Spleen (tissue), 11 donors: ENCODE measurements at regions not wholly inside any gene's neighbourhood (a gene's known extent, or its start where the extent isn't known, plus 50 kb on each side); places are given as distances from the start of the nearest gene placed in this dataset.

Experiments
- DNase-seq: peaks from one replicate; pipeline ENCODE4 v3.0.0-alpha.2; 2020
- H3K27ac ChIP-seq, 8 donors: fragments of 200-600 bp; sonication (generic) in 7 of 8; 1 replicate in 4 of 8; 2 replicates in 4 of 8; pipeline versions ENCODE4 v1.5.0 to v1.8.0; 2016 to 2021; ENCODE audit warnings: inconsistent platforms in 4 of 8, mild to moderate bottlenecking in 4 of 8, moderate library complexity in 1 of 8
- H3K27me3 ChIP-seq, 7 donors: fragments of 200-600 bp; sonication (generic) in 6 of 7; replicated peaks in 1 of 7; 1 replicate in 4 of 7; 2 replicates in 3 of 7; pipeline versions ENCODE4 v1.5.0 to v1.8.0; 2016 to 2021; ENCODE audit warnings: inconsistent platforms in 3 of 7, mild to moderate bottlenecking in 1 of 7
- H3K36me3 ChIP-seq, 6 donors: fragments of 200-600 bp; sonication (generic) in 5 of 6; 1 replicate in 4 of 6; 2 replicates in 2 of 6; pipeline versions ENCODE4 v1.5.0 to v1.8.0; 2016 to 2021; ENCODE audit warnings: inconsistent platforms in 2 of 6
- H3K4me1 ChIP-seq, 6 donors: fragments of 200-600 bp; sonication (generic) in 5 of 6; 1 replicate in 3 of 6; 2 replicates in 3 of 6; pipeline versions ENCODE4 v1.5.0 to v1.8.0; 2016 to 2021; ENCODE audit warnings: inconsistent platforms in 3 of 6
- H3K4me3 ChIP-seq, 8 donors: fragments of 200-600 bp; sonication (generic) in 7 of 8; 1 replicate in 4 of 8; 2 replicates in 4 of 8; pipeline versions ENCODE4 v1.5.0 to v1.8.0; 2016 to 2021; ENCODE audit warnings: inconsistent platforms in 4 of 8, mild to moderate bottlenecking in 4 of 8, moderate library complexity in 2 of 8
- H3K9me3 ChIP-seq, 8 donors: fragments of 200-600 bp; sonication (generic) in 7 of 8; 1 replicate in 4 of 8; 2 replicates in 4 of 8; pipeline versions ENCODE4 v1.5.0 to v1.8.0; 2016 to 2021; ENCODE audit warnings: inconsistent platforms in 4 of 8
- POLR2A ChIP-seq, 3 donors: fragments of 450-650 bp; IDR thresholded peaks; one replicate each; pipeline ENCODE4 v1.5.1; 2017; ENCODE audit warnings: antibody characterized with exemption in 3 of 3, mild to moderate bottlenecking in 1 of 3
- POLR2AphosphoS5 ChIP-seq, 3 donors: sonication (generic); formaldehyde crosslinking; IDR thresholded peaks; one replicate each; pipeline ENCODE4 v1.5.1; 2017; ENCODE audit warnings: antibody characterized with exemption in 3 of 3
- WGBS, 5 donors: extraction: QIAGEN DNeasy Blood & Tissue Kit in 3 of 5; methylation state at CpG; one replicate each; pipeline versions ENCODE4 v1.1.5 to v1.1.7; 2013 to 2018; 5-methylcytosine and 5-hydroxymethylcytosine counted together
- intact Hi-C: fragments of 100-400 bp; cut with DNase I; formaldehyde crosslinking; loops from one replicate; pipeline ENCODE4 v1.15.0; 2023; ENCODE audit warnings: low total_unique reads
- TF ChIP-seq, protein P1 (sequence below), 11 experiments: fragments of 200-600 bp in 7 of 11; fragments of 450-650 bp in 4 of 11; sonication (generic) in 4 of 11; IDR thresholded peaks in 8 of 11; conservative IDR thresholded peaks in 3 of 11; 1 replicate in 7 of 11; 2 replicates in 4 of 11; pipeline versions ENCODE4 v1.4.0 to v1.8.0; 2016 to 2021; ENCODE audit warnings: antibody characterized with exemption in 11 of 11, inconsistent platforms in 4 of 11, mild to moderate bottlenecking in 1 of 11
- donor health status: healthy with polysubstance abuse.
- donor health status: DM: no; HTN: no; CAD: no; lungs with moderate emphysema.
- donor health status: DM: no; HTN: no; CAD: no.
- donor health status: Bipolar disorder and iron deficiency.
- donor health status: healthy.
- donor health status: DM: no; HTN: no; CAD: no.
- donor health status: DM: yes; HTN: yes; CAD: no.

DNA sequence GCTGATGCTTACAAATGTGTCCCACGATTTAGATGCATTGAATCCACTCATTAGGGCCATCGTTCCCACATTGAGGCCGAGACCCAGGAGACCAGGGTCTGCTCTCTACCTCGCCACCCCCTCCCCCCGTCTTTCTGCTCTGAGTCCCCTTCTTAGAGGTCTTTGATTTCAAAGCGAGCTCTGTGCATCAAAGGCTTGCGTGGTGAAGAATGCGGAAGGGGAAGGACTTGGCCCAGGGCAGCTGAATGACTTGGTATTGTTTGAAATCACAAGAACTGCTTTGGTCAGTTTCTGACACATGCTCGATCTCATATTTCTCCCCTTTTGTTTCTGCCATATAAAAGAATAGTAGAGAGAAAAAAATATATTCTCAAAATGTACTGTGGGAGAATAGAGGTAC, 78.3 kb upstream of the IRX1 start:
- no peaks in the 10 kb centered on the region for H3K36me3 ChIP-seq
- no peak overlapping the region for H3K27ac ChIP-seq
- 34 to 40% (median 38%) methylated on average over 9 of the region's 9 CpGs for WGBS, 5 donors
- intact Hi-C loops: no loop called here
- TF ChIP-seq POLR2AphosphoS5 (IDR thresholded peaks at IDR 0.05) (no peak), POLR2A (IDR thresholded peaks at IDR 0.05) (no peak)
- TF ChIP-seq, protein P1, sequence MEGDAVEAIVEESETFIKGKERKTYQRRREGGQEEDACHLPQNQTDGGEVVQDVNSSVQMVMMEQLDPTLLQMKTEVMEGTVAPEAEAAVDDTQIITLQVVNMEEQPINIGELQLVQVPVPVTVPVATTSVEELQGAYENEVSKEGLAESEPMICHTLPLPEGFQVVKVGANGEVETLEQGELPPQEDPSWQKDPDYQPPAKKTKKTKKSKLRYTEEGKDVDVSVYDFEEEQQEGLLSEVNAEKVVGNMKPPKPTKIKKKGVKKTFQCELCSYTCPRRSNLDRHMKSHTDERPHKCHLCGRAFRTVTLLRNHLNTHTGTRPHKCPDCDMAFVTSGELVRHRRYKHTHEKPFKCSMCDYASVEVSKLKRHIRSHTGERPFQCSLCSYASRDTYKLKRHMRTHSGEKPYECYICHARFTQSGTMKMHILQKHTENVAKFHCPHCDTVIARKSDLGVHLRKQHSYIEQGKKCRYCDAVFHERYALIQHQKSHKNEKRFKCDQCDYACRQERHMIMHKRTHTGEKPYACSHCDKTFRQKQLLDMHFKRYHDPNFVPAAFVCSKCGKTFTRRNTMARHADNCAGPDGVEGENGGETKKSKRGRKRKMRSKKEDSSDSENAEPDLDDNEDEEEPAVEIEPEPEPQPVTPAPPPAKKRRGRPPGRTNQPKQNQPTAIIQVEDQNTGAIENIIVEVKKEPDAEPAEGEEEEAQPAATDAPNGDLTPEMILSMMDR (IDR thresholded peaks at IDR 0.05 in 8 of 11, conservative IDR thresholded peaks at IDR 0.05 in 3 of 11): no peak
- H3K9me3 ChIP-seq: no peaks in the 10 kb centered on the region
- no peak for DNase-seq
- H3K4me3 ChIP-seq: no peak overlapping the region
- no peaks in the 10 kb centered on the region for H3K4me1 ChIP-seq
- H3K27me3 ChIP-seq: no peaks in the 10 kb centered on the region

DNA sequence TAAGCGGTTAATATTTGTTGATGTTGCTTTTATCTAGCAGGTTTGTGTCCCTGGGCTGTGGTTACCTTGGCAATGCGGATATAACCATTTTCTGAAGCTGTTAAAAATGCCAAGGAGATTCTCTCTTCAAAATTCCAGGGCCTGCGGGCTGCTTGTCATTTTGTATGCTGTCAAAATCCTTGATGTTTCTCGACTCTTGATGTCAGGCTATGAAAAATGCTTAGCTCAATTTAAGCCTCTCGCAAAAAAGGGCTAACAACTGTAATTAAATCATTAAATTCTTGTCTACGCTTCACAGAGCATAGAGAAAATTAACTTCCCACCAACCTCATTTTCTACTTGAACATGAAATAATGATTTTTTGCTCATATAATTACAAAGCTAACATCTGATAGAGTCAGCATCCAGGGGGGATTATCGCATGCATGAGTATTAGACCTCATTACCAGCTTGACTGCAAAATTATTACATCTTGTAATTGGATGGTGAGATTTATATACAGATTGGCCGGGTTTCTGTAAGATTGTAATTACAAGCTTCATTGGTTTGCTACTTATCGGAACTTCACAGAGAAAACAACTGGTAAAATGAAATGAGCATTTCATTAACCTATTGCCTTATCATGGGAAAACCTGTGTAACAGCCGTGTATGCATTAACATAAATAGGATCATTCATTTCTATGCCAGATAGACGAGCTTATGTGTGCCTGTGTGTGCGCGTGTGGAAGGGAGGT, 83.1 kb upstream of the IRX1 start:
- TF ChIP-seq, protein P1 (IDR thresholded peaks at IDR 0.05 in 8 of 11, conservative IDR thresholded peaks at IDR 0.05 in 3 of 11): no peak
- no peak overlapping the region for H3K27ac ChIP-seq
- H3K4me1 ChIP-seq: no peaks in the 10 kb centered on the region
- H3K9me3 ChIP-seq: peaks cover 0 to 24% (median 8%) of the 10 kb centered on the region in 8 donors
- no peaks in the 10 kb centered on the region for H3K36me3 ChIP-seq
- intact Hi-C loops: no loop called here
- WGBS, 5 donors: 83 to 89% (median 86%) methylated on average over 13 of the region's 13 CpGs
- H3K4me3 ChIP-seq: no peak overlapping the region
- no peak for DNase-seq
- H3K27me3 ChIP-seq: no peaks in the 10 kb centered on the region

DNA sequence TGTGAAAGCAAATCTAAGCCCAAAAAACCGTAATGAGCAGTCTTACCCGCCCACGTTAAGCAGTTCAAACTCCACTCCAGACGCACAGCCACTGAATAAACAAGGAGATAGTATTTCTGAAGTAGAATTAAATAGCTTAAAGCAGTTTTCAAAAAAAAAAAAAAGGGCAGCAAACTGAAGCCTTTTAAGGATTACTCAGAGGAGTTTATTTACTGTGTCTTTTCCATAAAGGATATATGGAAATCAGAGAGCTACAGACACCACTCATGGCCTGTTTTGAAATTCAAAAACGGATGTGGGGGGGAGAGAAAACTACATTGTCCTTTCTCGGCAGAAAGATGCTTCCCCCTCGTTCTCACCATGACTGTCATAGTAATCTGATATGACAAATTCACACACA, 83.7 kb upstream of the IRX1 start:
- Histone ChIP-seq H3K9me3 (peaks cover 0 to 26% (median 8%) of the 10 kb centered on the region in 8 donors), H3K4me3 (no peak overlapping the region), H3K27me3 (no peaks in the 10 kb centered on the region), H3K27ac (no peak overlapping the region), H3K36me3 (no peaks in the 10 kb centered on the region), H3K4me1 (no peaks in the 10 kb centered on the region)
- TF ChIP-seq, protein P1 (IDR thresholded peaks at IDR 0.05 in 8 of 11, conservative IDR thresholded peaks at IDR 0.05 in 3 of 11): no peak
- no peak for DNase-seq
- 54 to 64% (median 63%) methylated on average over 7 of the region's 7 CpGs for WGBS, 5 donors
- intact Hi-C loops: no loop called here

DNA sequence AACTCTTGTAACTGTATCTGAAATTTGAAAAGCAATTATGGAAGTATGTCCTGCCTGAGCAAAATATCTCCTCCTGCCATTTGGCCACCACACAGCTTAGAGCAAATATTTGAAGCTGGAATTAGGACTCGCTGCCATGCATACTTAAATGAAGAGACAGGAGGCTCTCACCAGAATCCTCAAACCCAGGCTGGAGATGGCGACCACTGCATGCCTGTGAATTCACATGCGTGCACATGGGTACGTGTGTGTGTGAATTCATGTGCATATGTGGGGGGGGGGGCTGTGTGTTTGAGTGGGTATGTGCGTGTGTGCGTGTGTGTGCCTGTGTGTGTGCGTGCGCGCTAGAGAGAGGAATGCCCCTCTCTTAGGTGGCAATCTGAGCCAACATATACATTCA, 84.1 kb upstream of the IRX1 start:
- DNase-seq: peak; percentile 54
- intact Hi-C loops: no loop called here
- peaks cover 0 to 26% (median 8%) of the 10 kb centered on the region in 8 donors for H3K9me3 ChIP-seq
- no peaks in the 10 kb centered on the region for H3K4me1 ChIP-seq
- no peak overlapping the region for H3K4me3 ChIP-seq
- no peaks in the 10 kb centered on the region for H3K36me3 ChIP-seq
- H3K27me3 ChIP-seq: no peaks in the 10 kb centered on the region
- WGBS, 5 donors: 85 to 96% (median 89%) methylated on average over 9 of the region's 9 CpGs
- no peak overlapping the region for H3K27ac ChIP-seq
- TF ChIP-seq POLR2A (IDR thresholded peaks at IDR 0.05) (no peak), POLR2AphosphoS5 (IDR thresholded peaks at IDR 0.05) (no peak)
- TF ChIP-seq, protein P1 (IDR thresholded peaks at IDR 0.05 in 8 of 11, conservative IDR thresholded peaks at IDR 0.05 in 3 of 11): no peak
